ENCODE measurements at regions not wholly inside any gene's neighbourhood (a gene's known extent, or its start where the extent isn't known, plus 50 kb on each side); places are given as distances from the start of the nearest gene placed in this dataset.
"Not testable (repeated sequence)": the region's sequence is repeated elsewhere in the genome, so short reads cannot be mapped to it uniquely, and the experiment has no call there.

- DNase-seq (ENCODE audit: low spot score) (no peak), ATAC-seq (no peak)
These were observed 434.9 kb upstream of the GALNTL6 start for GRCh38 chr4:171378323-171378722.

GRCh38 chr4:171376724-171377123 is 436.5 kb upstream of the GALNTL6 start:
- ATAC-seq, result no peak
- DNase-seq (ENCODE audit: low spot score), result no peak

- no peak for DNase-seq (ENCODE audit: low spot score)
- no peak for ATAC-seq
These were observed 459.7 kb upstream of the GALNTL6 start for GRCh38 chr4:171353535-171353934.

- no peak for ATAC-seq
These were observed 465.1 kb upstream of the GALNTL6 start for GRCh38 chr4:171348090-171348489.

GRCh38 chr4:171342646-171343045 is 470.6 kb upstream of the GALNTL6 start:
- ATAC-seq, result no peak
- no peak for DNase-seq (ENCODE audit: low spot score)

More at GRCh38 chr4:171348090-171348489, 465.1 kb upstream of the GALNTL6 start:
- DNase-seq (ENCODE audit: low spot score), result no peak

GRCh38 chr4:171340258-171340657 is 472.9 kb upstream of the GALNTL6 start:
- DNase-seq (ENCODE audit: low spot score), result no peak

GRCh38 chr4:171334549-171334948 is 478.7 kb upstream of the GALNTL6 start:
- ATAC-seq (no peak), DNase-seq (ENCODE audit: low spot score) (no peak)

More at GRCh38 chr4:171340258-171340657, 472.9 kb upstream of the GALNTL6 start:
- no peak for ATAC-seq

- DNase-seq (ENCODE audit: low spot score) (no peak), ATAC-seq (no peak)
These were observed 504.5 kb upstream of the GALNTL6 start for GRCh38 chr4:171308661-171309060.

- not testable (repeated sequence) for ATAC-seq
These were observed 515.0 kb upstream of the GALNTL6 start for GRCh38 chr4:171298048-171298718.

GRCh38 chr4:171288816-171289432 is 524.3 kb upstream of the GALNTL6 start:
- no peak for ATAC-seq

More at GRCh38 chr4:171298048-171298718, 515.0 kb upstream of the GALNTL6 start:
- not testable (repeated sequence) for DNase-seq (ENCODE audit: low spot score)

GRCh38 chr4:171281359-171281758 is 531.8 kb upstream of the GALNTL6 start:
- DNase-seq (ENCODE audit: low spot score), result no peak
- ATAC-seq, result no peak

More at GRCh38 chr4:171288816-171289432, 524.3 kb upstream of the GALNTL6 start:
- no peak for DNase-seq (ENCODE audit: low spot score)

GRCh38 chr4:171279131-171279530 is 534.1 kb upstream of the GALNTL6 start:
- DNase-seq (ENCODE audit: low spot score) (no peak), ATAC-seq (no peak)

- ATAC-seq (no peak), DNase-seq (ENCODE audit: low spot score) (no peak)
These were observed 546.5 kb upstream of the GALNTL6 start for GRCh38 chr4:171266671-171267070.

- DNase-seq (ENCODE audit: low spot score) (no peak), ATAC-seq (no peak)
These were observed 547.9 kb upstream of the GALNTL6 start for GRCh38 chr4:171265190-171265818.

- ATAC-seq, result no peak
- no peak for DNase-seq (ENCODE audit: low spot score)
These were observed 557.0 kb upstream of the GALNTL6 start for GRCh38 chr4:171256223-171256622.

GRCh38 chr4:171246948-171247347 is 566.3 kb upstream of the GALNTL6 start:
- DNase-seq (ENCODE audit: low spot score), result no peak

GRCh38 chr4:171242831-171243230 is 570.4 kb upstream of the GALNTL6 start:
- no peak for ATAC-seq

More at GRCh38 chr4:171246948-171247347, 566.3 kb upstream of the GALNTL6 start:
- ATAC-seq, result no peak

GRCh38 chr4:171239196-171239595 is 574.0 kb upstream of the GALNTL6 start:
- ATAC-seq, result no peak
- no peak for DNase-seq (ENCODE audit: low spot score)

More at GRCh38 chr4:171242831-171243230, 570.4 kb upstream of the GALNTL6 start:
- no peak for DNase-seq (ENCODE audit: low spot score)

GRCh38 chr4:171235521-171235920 is 577.7 kb upstream of the GALNTL6 start:
- no peak for ATAC-seq
- DNase-seq (ENCODE audit: low spot score), result no peak

GRCh38 chr4:171229354-171229753 is 583.9 kb upstream of the GALNTL6 start:
- ATAC-seq; DNase-seq (ENCODE audit: low spot score): not testable (repeated sequence)

GRCh38 chr4:171221181-171221580 is 592.0 kb upstream of the GALNTL6 start:
- ATAC-seq (no peak), DNase-seq (ENCODE audit: low spot score) (no peak)

- DNase-seq (ENCODE audit: low spot score), result no peak
These were observed 609.8 kb upstream of the GALNTL6 start for GRCh38 chr4:171203425-171203824.

More at GRCh38 chr4:171203425-171203824, 609.8 kb upstream of the GALNTL6 start:
- ATAC-seq, result no peak

Measured in left lobe of liver (tissue), 2 donors.